ENCODE measurements at regions not wholly inside any gene's neighbourhood (a gene's known extent, or its start where the extent isn't known, plus 50 kb on each side); places are given as distances from the start of the nearest gene placed in this dataset.

GRCh38 chr1:68565923-68566322 lies 69.0 kb upstream of the DEPDC1 start:
- TF ChIP-seq CTCF (IDR thresholded peaks at IDR 0.05) (no peak), POLR2A (IDR thresholded peaks at IDR 0.05) (no peak)
